Stimulated activated CD4-positive, alpha-beta T cell treated with anti-CD3 and anti-CD28 coated beads, Interleukin-12 subunit alpha, Interleukin-12 subunit beta, amount 100 ng/mL, for 24 hours (primary cell): ENCODE measurements at regions not wholly inside any gene's neighbourhood (a gene's known extent, or its start where the extent isn't known, plus 50 kb on each side); places are given as distances from the start of the nearest gene placed in this dataset.
"Not testable (repeated sequence)": the region's sequence is repeated elsewhere in the genome, so short reads cannot be mapped to it uniquely, and the experiment has no call there.

Source experiments
- DNase-seq, 2 experiments: peaks; one replicate each; pipeline ENCODE4 v3.0.0-alpha.2; 2020; ENCODE audit warnings: low read depth in 2 of 2

- DNase-seq = no peak
These were observed 114.0 kb downstream of the SLC38A4 start for GRCh38 chr12:46711756-46712155.

GRCh38 chr12:46710125-46710743 lies 115.6 kb downstream of the SLC38A4 start:
- no peak for DNase-seq

GRCh38 chr12:46702581-46703344 lies 123.0 kb downstream of the SLC38A4 start:
- no peak for DNase-seq

DNA sequence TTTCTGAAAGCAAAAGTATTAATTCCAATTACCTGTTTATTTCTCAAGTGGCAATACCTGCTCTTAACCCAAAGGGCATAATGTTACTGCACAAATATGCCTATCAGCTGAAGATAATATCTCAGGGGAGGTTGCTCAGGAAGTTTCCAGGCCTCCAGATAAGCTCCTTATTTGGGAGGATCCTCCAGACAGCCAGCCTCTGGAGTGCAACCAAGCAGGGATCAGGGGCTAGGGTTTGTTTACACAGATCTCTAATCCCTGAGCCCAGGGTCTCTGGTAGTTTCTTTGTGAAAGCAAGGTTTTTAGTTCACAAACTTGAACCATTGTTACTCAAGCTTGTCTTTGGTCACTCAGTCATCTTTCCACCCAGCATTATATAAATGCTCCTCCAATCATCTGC lies 124.4 kb downstream of the SLC38A4 start:
- DNase-seq = no peak

- DNase-seq = no peak
These were observed 125.8 kb downstream of the SLC38A4 start for GRCh38 chr12:46699986-46700385.

DNA sequence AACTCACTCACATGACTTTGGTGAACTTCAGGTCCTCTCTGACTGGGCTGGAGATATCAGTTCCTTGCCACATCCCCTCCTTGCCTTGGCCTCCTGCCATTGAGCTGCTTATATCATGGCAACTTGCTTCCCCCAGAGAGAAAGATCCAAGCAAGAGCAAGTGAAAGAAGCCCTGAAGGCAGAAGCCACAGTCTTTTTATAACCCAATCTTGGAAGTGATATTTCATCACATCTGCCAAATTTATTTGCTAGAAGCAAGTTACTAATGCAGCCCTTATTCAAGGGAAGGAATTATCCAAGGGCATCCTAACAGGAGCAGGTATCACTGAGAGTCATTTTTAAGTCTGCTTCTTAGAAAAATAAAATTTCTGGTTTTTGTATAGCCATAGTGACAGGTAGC lies 127.8 kb downstream of the SLC38A4 start:
- no peak for DNase-seq

DNA sequence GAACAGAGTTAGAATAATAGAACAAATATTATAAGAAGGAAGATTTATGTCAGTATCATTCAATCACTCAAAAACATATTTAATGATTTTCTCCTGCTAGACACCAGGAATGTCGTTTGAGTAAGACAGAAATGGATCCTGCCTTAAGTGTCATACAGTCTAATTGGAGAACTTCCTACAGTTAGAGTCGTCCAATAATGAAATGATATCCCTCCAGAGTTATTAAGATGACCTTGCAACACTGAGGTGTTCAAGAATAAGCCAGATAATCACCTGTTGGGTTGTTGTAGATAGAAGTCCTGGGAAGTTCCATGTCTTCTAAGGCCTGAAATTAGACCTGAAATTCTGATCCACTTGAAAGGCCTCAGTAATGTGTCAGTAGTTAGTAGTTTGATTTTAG lies 132.3 kb downstream of the SLC38A4 start:
- DNase-seq = no peak

- DNase-seq = no peak
These were observed 132.8 kb downstream of the SLC38A4 start for GRCh38 chr12:46693034-46693433.

DNA sequence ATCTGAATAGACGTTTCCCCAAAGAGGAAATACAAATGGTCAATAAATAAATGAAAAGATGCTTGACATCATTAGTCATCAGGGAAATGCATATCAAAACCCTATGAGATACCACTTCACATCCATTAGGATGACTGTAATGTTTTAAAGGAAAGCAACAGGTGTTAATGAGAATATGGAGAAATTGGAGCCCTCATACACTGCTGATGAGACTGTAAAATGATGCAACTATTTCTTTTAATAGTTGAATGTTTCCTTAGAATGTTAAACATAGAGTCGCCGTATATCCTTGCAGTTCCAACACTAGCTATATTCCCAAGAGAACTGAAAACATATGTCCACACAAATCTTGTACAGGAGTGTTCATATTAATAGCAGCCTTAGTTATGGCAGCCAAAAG lies 133.2 kb downstream of the SLC38A4 start:
- no peak for DNase-seq

GRCh38 chr12:46686267-46686942 lies 139.4 kb downstream of the SLC38A4 start:
- no peak for DNase-seq

DNA sequence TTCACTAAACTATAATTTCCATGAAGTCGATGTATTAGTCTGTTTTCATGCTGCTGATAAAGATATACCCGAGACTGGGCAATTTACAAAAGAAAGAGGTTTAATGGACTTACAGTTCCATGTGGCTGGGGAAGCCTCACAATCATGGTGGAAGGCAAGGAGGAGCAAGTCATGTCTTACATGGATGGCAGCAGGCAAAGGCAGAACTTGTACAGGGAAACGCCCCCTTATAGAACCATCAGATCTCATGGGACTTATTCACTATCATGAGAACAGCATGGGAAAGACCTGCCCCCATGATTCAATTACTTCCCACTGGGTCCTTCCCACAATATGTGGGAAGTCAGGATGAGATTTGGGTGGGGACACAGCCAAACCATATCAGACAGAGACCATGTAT lies 141.6 kb downstream of the SLC38A4 start:
- DNase-seq = not testable (repeated sequence)

GRCh38 chr12:46682148-46682547 lies 143.6 kb downstream of the SLC38A4 start:
- DNase-seq = no peak

DNA sequence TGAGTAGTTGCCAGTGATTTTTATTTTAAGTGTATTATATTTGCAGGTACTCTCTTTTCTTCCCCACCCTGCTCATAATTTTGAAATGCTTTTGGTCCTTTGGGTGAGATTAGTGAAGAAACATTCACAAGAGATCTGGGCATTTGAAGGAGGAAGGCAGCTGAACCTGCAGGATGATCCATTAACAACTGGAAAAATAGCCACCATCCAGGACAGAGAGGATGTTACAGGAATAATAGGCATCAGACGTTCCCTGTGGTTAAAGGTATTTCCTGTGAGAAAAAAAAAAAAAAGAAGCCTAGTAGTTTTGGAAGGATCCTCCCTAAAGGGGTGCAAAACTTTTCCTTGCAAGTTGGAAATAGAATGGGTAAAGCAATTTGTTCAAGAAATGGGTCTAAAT lies 145.3 kb downstream of the SLC38A4 start:
- no peak for DNase-seq

- no peak for DNase-seq
These were observed 146.0 kb downstream of the SLC38A4 start for GRCh38 chr12:46679754-46680153.

DNA sequence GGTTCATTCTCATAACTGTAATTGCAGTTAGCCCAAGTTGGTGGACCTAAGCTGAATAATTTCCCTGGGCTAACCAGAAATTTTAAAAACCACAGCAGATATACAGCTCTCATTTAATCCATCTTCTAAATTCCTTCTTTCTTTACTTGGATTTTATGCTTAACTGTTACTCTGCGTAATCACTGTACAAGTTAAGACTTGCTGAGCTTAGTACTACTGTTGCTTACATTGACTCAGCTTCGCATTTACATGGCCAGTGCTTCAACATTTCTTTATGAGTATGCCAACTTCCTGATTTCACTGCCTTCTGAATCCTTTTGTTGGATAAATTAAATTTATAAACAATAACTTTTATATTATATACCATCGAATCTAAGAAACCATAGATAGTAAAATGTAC lies 147.4 kb downstream of the SLC38A4 start:
- DNase-seq = no peak

- no peak for DNase-seq
These were observed 148.0 kb downstream of the SLC38A4 start for GRCh38 chr12:46677749-46678148.

DNA sequence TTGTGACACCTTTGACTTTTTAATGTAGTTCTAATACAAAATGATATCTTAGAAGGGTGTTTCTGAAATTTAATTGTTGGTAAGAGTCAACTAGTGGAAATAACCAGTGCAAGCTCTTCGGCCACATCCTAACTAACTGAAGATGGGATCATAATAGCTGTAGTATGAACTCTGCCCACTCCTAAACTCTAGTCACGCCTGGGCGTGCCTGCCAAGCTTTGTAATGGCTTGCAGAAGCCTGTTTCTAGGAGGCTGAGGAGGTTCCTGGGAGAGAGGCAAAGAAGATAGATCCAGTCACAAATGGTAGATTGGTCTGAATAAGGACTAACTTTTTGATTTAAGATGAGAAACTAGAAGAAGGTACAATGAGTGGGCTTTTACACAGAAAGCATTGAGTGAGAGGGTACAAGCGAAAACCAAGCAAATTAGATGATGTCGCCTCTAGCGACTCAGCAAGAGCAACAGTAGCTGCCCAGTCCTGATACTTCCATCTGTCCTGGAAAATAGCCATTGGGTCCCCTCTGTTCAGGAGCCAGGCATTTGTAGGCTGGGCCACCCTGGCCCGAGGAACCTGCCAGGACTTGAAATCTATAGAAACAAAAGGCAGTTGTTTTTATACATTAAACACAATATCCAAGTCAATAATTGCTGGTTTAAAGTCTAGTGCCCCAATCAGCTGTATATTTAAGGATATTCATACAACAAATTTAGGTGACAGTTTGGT lies 148.8 kb downstream of the SLC38A4 start:
- DNase-seq = no peak

DNA sequence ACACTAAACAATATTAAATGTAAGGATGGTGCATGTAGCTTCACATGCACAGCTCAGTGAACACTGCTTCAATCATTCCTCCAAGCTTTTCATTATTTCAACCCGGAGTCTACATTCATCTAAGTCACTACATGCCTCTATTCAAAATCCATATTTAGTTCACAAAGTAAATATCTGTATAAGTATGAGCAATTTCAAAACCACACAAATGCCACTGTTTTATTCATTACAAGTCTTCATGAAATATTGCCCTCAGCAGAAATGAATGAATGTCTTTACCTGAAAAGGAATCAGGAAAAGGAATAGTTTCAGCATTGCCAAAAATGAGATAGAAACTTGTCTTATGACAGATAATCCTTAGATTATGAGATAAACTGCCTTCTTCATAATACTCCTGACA lies 149.4 kb downstream of the SLC38A4 start:
- no peak for DNase-seq

DNA sequence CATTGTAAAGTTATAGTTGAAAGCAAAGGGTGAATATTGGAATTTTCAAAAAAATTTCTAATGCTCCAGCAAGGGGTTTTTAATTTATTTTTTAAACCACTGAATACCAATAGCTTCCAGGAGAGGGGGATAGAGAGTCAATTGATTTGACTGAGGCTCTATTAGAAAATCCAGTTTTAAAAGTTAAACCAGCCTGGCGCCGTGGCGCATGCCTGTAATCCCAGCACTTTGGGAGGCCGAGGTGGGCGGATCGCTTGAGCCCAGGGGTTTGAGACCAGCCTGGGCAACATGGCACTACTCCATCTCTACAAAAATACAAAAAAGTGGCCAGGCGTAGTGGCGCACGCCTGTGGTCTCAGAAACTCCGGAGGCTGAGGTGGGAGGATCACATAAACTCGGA lies 150.1 kb downstream of the SLC38A4 start:
- DNase-seq = no peak

DNA sequence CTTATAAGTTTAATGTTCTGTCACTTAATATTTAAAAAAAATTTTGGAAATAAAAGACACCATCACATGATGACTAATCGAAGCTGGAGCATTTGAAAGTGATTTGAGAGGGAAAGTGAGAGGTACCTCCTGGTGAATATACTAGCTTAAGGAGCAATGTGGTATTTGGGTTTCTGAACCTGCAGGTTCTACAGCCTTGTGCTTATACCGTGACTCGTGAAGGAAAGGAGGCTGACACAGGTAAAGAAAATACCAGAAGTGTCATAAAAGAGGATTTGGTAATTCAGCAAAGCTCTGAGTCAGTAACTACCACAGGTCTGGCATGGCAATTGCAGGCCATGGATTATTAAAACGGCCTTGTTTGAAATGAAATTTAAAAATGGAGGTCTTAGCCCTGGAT lies 151.0 kb downstream of the SLC38A4 start:
- DNase-seq = no peak

DNA sequence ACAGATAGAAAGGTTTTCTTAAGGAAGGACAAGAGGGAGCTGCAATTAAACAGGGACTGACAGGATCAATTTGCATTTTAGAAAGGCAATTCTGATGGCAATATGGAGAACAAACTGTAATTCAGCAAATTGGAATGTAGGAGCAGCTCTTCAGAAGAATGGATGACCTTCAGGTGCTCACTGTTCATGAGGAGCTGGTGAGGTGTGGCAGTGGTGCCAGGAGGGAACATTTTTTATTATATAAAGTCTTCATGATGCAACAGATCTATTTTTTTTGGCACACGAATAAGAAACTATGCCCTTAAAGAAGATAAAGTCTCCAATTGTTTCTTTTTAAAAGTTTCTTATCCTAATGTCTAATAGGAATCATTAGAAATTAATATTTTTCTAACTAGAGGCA lies 151.7 kb downstream of the SLC38A4 start:
- DNase-seq = no peak

- no peak for DNase-seq
These were observed 154.7 kb downstream of the SLC38A4 start for GRCh38 chr12:46671102-46671501.
